CD4-positive, CD25-positive, alpha-beta regulatory T cell (primary cell): ENCODE measurements at regions not wholly inside any gene's neighbourhood (a gene's known extent, or its start where the extent isn't known, plus 50 kb on each side); places are given as distances from the start of the nearest gene placed in this dataset.

Experiments
- ATAC-seq, 2 donors: fragments of 150-1000 bp; cut with Tn5 transposase; one replicate each; pipeline ENCODE4 v1.10.0; 2021; ENCODE audit warnings: low read depth in 2 of 2, moderate number of reproducible peaks in 2 of 2, moderate library complexity in 1 of 2
- DNase-seq, 3 donors: peaks; one replicate each; pipeline versions ENCODE4 v3.0.0 to v3.0.0-alpha.2; 2012 to 2022; ENCODE audit warnings: mixed read lengths in 1 of 3
- H3K27ac ChIP-seq: one replicate; pipeline ENCODE4 v1.7.0; 2013; ENCODE audit warnings: mild to moderate bottlenecking, low read length; ENCODE audit not compliant: insufficient read depth, poor library complexity, severe bottlenecking
- H3K27me3 ChIP-seq: one replicate; pipeline ENCODE4 v1.7.0; 2013; ENCODE audit warnings: low read length; ENCODE audit not compliant: control insufficient read depth, insufficient read depth
- H3K36me3 ChIP-seq: one replicate; pipeline ENCODE4 v1.7.0; 2013; ENCODE audit warnings: mild to moderate bottlenecking, low read length, moderate library complexity; ENCODE audit not compliant: control insufficient read depth, insufficient read depth
- H3K4me1 ChIP-seq: 2 replicates; pipeline ENCODE4 v1.7.0; 2013; ENCODE audit warnings: mild to moderate bottlenecking, low read length; ENCODE audit not compliant: insufficient read depth, control insufficient read depth, poor library complexity, severe bottlenecking
- H3K4me3 ChIP-seq: one replicate; pipeline ENCODE4 v1.7.0; 2013; ENCODE audit warnings: low read depth, mild to moderate bottlenecking, low read length, moderate library complexity
- H3K9me3 ChIP-seq, 2 experiments: 1 replicate in 1 of 2; 2 replicates in 1 of 2; pipeline ENCODE4 v1.7.0; 2013; ENCODE audit warnings: low read length in 2 of 2, mild to moderate bottlenecking in 1 of 2, moderate library complexity in 1 of 2; ENCODE audit not compliant: control insufficient read depth in 2 of 2
- H3K27ac Mint-ChIP-seq, 3 donors: one replicate each; pipeline ENCODE4 v1.8.0; 2020 to 2022; ENCODE audit warnings: mild to moderate bottlenecking in 3 of 3, mixed read lengths in 3 of 3, moderate library complexity in 2 of 3
- H3K27me3 Mint-ChIP-seq: one replicate; pipeline ENCODE4 v1.8.0; 2022; ENCODE audit warnings: mild to moderate bottlenecking, mixed read lengths
- H3K36me3 Mint-ChIP-seq: one replicate; pipeline ENCODE4 v1.8.0; 2020; ENCODE audit warnings: mixed read lengths
- H3K4me1 Mint-ChIP-seq, 4 donors: one replicate each; pipeline ENCODE4 v1.8.0; 2020 to 2022; ENCODE audit warnings: mixed read lengths in 4 of 4, mild to moderate bottlenecking in 1 of 4
- H3K4me3 Mint-ChIP-seq, 4 donors: one replicate each; pipeline ENCODE4 v1.8.0; 2020 to 2022; ENCODE audit warnings: mild to moderate bottlenecking in 4 of 4, mixed read lengths in 4 of 4, moderate library complexity in 3 of 4
- H3K9me3 Mint-ChIP-seq, 7 donors: one replicate each; pipeline ENCODE4 v1.8.0; 2020 to 2022; ENCODE audit warnings: mixed read lengths in 7 of 7, mild to moderate bottlenecking in 3 of 7, moderate library complexity in 2 of 7

DNA sequence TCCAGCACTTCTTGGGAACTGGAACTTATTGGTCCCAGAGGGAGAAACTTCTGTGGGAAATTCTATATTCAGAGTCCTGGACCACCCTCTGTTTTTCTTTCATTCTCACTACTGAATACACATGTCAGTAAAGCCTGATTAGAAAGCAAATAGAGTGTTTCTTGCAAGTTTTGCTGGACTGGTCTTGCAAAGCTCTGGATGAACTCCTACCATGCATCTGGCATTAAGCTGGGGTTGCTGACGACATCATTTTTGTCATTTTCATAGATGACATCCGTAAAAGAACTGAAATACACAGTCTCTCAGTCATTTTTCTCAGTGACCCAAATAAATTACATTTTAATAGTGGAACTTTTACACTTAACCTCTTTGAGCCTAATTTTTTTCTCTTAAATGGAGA lies 283.2 kb downstream of the DMAC1 start:
- H3K27ac ChIP-seq = no peak overlapping the region
- DNase-seq = no peak
- Mint-ChIP-seq H3K9me3 (peaks cover 0 to 2% (median 0%) of the 10 kb centered on the region in 7 donors), H3K27ac (no peak overlapping the region), H3K4me1 (no peaks in the 10 kb centered on the region), H3K4me3 (no peak overlapping the region), H3K27me3 (no peaks in the 10 kb centered on the region), H3K36me3 (no peaks in the 10 kb centered on the region)
- no peaks in the 10 kb centered on the region for H3K4me1 ChIP-seq
- H3K4me3 ChIP-seq = no peak overlapping the region
- no peaks in the 10 kb centered on the region for H3K36me3 ChIP-seq
- H3K9me3 ChIP-seq = no peaks in the 10 kb centered on the region
- peaks cover 2% of the 10 kb centered on the region for H3K27me3 ChIP-seq
- ATAC-seq = no peak

- no peaks in the 10 kb centered on the region for H3K36me3 Mint-ChIP-seq
- no peaks in the 10 kb centered on the region for H3K36me3 ChIP-seq
- no peak overlapping the region for H3K4me3 ChIP-seq
- ATAC-seq (no peak), DNase-seq (no peak)
- no peaks in the 10 kb centered on the region for H3K4me1 Mint-ChIP-seq
- H3K27ac ChIP-seq = no peak overlapping the region
- H3K9me3 Mint-ChIP-seq = peaks cover 0 to 5% (median 0%) of the 10 kb centered on the region in 7 donors
- no peak overlapping the region for H3K4me3 Mint-ChIP-seq
- no peaks in the 10 kb centered on the region for H3K9me3 ChIP-seq
- no peaks in the 10 kb centered on the region for H3K4me1 ChIP-seq
- H3K27me3 Mint-ChIP-seq = no peaks in the 10 kb centered on the region
- H3K27me3 ChIP-seq = peaks cover 2% of the 10 kb centered on the region
- H3K27ac Mint-ChIP-seq = no peak overlapping the region
Observed at GRCh38 chr9:7510199-7510598, 289.4 kb downstream of the DMAC1 start.

DNA sequence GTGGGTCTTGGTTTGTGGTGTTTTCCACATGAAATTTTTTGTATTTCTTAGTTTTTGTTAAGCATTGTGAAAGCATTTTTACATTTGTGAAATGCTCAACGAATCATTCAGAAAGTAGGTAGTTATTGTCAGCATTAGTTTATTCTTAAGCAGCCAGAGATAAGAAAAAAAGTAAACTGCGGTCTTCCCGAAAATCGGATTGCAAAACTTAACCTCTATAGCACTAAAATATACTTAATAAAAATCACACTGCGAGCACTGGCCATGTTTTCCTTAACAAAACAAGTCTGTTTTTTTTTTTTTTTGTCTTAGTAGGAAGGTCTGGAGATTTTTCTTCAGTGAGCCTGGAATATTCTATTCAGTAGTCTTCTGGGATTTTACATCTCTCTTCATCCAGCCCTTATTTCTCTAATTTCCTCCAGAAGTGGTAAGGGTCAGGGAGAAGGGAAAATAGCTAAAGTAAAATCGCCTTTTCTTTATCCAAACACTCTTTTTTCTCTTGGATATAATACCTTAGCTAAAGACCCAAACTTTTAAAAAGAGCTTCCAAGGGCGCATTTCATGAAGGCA lies 289.9 kb downstream of the DMAC1 start:
- H3K36me3 ChIP-seq = no peaks in the 10 kb centered on the region
- no peaks in the 10 kb centered on the region for H3K36me3 Mint-ChIP-seq

DNA sequence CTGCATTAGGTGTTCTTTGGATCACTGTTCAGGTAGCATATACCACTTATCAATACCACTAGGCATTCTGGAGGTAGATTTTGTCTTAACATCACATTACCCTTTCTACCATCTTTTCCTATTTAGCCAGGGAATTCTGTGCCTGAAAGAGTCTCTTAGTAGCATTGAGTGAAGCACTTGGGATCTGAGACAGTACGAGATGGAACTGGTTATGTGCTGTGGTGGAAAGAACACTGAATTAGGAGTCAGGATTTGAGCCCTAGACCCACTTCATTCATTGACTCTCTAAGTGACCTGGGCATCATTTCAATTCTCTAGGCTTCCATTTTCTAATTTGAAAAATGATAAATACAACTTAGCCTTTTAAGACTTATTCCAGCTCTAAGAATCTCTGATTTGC lies 291.1 kb downstream of the DMAC1 start:
- no peaks in the 10 kb centered on the region for H3K36me3 ChIP-seq
- peaks cover 2% of the 10 kb centered on the region for H3K27me3 ChIP-seq
- no peak overlapping the region for H3K27ac Mint-ChIP-seq

More for the DNA sequence above, 289.9 kb downstream of the DMAC1 start:
- DNase-seq (no peak), ATAC-seq (no peak)
- H3K9me3 Mint-ChIP-seq = peaks cover 0 to 5% (median 0%) of the 10 kb centered on the region in 7 donors
- H3K9me3 ChIP-seq = no peaks in the 10 kb centered on the region
- no peaks in the 10 kb centered on the region for H3K4me1 Mint-ChIP-seq
- H3K27ac ChIP-seq = no peak overlapping the region
- H3K27me3 Mint-ChIP-seq = no peaks in the 10 kb centered on the region
- H3K4me1 ChIP-seq = no peaks in the 10 kb centered on the region
- H3K27me3 ChIP-seq = peaks cover 2% of the 10 kb centered on the region
- no peak overlapping the region for H3K27ac Mint-ChIP-seq
- no peak overlapping the region for H3K4me3 Mint-ChIP-seq
- no peak overlapping the region for H3K4me3 ChIP-seq

DNA sequence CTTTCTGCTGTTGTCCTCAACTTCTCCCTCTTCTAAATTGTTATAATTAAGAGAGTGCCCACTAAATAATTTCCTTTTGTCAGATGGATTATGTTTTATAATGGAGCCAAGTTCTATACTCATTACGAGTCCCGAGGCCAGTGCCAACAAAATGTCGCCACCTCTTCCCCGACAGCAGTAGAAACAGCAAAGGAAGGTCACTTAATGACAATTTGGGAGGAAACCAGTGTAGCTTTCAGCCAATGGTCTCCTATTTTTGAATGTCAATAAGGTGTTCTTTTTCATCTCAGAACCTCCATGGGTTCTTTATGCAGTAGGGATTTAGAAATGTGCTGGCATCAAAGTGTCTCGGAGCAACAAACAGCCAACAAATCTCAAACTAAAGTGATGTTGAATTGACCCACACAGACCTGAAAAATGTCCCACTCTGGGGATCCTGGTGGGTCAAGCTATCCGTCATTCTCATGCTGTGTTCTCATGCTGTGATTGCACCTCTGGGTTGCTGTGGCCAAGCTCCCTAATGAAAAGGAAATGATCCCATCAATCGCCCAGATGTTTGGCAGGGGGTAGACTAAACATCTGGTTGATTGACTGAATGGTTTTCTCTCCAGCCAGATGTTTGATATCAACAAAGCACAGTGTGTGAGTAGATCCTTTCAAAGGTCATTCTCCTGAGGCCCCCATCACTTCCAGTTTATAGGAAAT lies 291.9 kb downstream of the DMAC1 start:
- Mint-ChIP-seq H3K4me1 (no peaks in the 10 kb centered on the region), H3K27ac (no peak overlapping the region), H3K36me3 (no peaks in the 10 kb centered on the region), H3K9me3 (peaks cover 0 to 5% (median 0%) of the 10 kb centered on the region in 7 donors), H3K27me3 (no peaks in the 10 kb centered on the region), H3K4me3 (no peak overlapping the region)
- H3K4me1 ChIP-seq = no peaks in the 10 kb centered on the region
- H3K4me3 ChIP-seq = no peak overlapping the region
- H3K27me3 ChIP-seq = no peaks in the 10 kb centered on the region
- DNase-seq = no peak
- no peaks in the 10 kb centered on the region for H3K36me3 ChIP-seq
- H3K27ac ChIP-seq = no peak overlapping the region
- no peak for ATAC-seq
- no peaks in the 10 kb centered on the region for H3K9me3 ChIP-seq

More for the DNA sequence above, 291.1 kb downstream of the DMAC1 start:
- no peaks in the 10 kb centered on the region for H3K4me1 Mint-ChIP-seq
- no peak for DNase-seq
- peaks cover 0 to 5% (median 0%) of the 10 kb centered on the region in 7 donors for H3K9me3 Mint-ChIP-seq
- H3K4me3 Mint-ChIP-seq = no peak overlapping the region
- H3K9me3 ChIP-seq = no peaks in the 10 kb centered on the region
- H3K27ac ChIP-seq = no peak overlapping the region
- H3K4me3 ChIP-seq = no peak overlapping the region
- no peak for ATAC-seq
- no peaks in the 10 kb centered on the region for H3K4me1 ChIP-seq
- no peaks in the 10 kb centered on the region for H3K27me3 Mint-ChIP-seq
- H3K36me3 Mint-ChIP-seq = no peaks in the 10 kb centered on the region

DNA sequence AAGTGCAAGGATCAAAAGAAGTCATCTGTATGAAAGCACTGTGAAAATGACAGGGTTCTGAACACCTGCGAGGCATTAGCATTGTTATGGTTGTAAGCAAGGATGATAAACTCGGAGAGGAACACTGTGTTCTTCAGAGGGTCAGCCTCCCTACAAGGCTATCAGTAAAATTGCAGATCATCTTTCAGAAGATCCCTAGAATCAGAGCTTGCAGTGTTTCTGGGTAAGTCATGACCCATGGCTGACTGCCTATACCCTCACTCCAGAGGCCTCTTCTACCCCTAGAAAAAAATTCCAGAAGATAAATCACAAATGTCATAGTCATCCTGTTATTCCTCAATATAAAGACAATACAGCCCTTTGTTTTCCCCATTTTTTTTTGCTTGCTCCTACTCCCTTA lies 292.6 kb downstream of the DMAC1 start:
- Histone ChIP-seq H3K27ac (no peak overlapping the region), H3K4me1 (no peaks in the 10 kb centered on the region), H3K27me3 (no peaks in the 10 kb centered on the region), H3K4me3 (no peak overlapping the region), H3K9me3 (no peaks in the 10 kb centered on the region), H3K36me3 (no peaks in the 10 kb centered on the region)
- no peak overlapping the region for H3K4me3 Mint-ChIP-seq
- no peaks in the 10 kb centered on the region for H3K36me3 Mint-ChIP-seq
- peaks cover 0 to 5% (median 0%) of the 10 kb centered on the region in 7 donors for H3K9me3 Mint-ChIP-seq
- no peaks in the 10 kb centered on the region for H3K4me1 Mint-ChIP-seq
- DNase-seq (no peak), ATAC-seq (no peak)
- H3K27ac Mint-ChIP-seq = no peak overlapping the region
- H3K27me3 Mint-ChIP-seq = no peaks in the 10 kb centered on the region

DNA sequence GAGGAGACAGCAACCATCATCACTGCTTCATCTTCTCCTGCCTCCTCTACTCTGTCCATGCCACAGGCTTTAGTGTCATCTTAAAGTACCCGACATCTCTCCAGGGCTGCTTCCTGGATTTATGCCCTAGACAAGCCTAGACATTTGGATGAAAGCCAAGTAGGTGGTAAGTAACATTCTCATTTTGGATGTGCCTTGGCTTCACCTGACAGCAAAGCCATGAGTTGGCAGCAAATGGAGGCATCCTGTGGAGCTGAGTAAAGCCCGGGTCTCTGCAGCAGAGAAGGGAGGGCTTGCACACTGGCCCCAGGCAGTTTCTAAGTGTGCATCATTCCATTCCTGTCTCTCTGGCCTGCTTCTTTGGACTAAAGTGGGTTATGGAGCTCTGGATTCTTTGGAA lies 299.1 kb downstream of the DMAC1 start:
- no peaks in the 10 kb centered on the region for H3K4me1 Mint-ChIP-seq
- no peaks in the 10 kb centered on the region for H3K36me3 Mint-ChIP-seq
- H3K4me3 ChIP-seq = no peak overlapping the region
- no peaks in the 10 kb centered on the region for H3K27me3 ChIP-seq
- DNase-seq = no peak
- H3K27ac ChIP-seq = no peak overlapping the region
- no peaks in the 10 kb centered on the region for H3K9me3 ChIP-seq
- no peaks in the 10 kb centered on the region for H3K4me1 ChIP-seq
- H3K36me3 ChIP-seq = no peaks in the 10 kb centered on the region
- ATAC-seq = no peak
- no peak overlapping the region for H3K27ac Mint-ChIP-seq
- H3K4me3 Mint-ChIP-seq = no peak overlapping the region
- peaks cover 0 to 5% (median 0%) of the 10 kb centered on the region in 7 donors for H3K9me3 Mint-ChIP-seq
- H3K27me3 Mint-ChIP-seq = peaks cover 7% of the 10 kb centered on the region

DNA sequence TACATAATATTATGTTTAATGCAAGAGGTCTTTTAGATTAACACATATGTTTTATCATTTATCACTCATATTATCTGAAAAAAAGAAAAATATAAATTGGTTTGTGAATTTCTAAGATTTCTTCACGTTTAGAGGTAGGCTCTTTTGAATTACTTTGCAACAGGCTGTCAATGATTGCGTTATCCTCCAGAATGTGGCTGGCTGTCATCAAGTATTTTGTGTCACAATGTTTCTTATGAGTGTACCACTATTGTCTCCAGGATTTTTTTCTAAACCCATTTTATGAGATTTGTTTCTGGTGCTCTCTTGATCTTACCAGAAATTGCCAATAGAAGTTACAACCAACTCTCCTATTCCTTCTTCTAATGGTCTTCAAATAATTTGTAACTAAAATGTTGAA lies 307.9 kb downstream of the DMAC1 start:
- Mint-ChIP-seq H3K27me3 (peaks cover 12% of the 10 kb centered on the region), H3K9me3 (peaks cover 0 to 4% (median 0%) of the 10 kb centered on the region in 7 donors), H3K4me3 (no peak overlapping the region), H3K4me1 (no peaks in the 10 kb centered on the region), H3K36me3 (no peaks in the 10 kb centered on the region), H3K27ac (no peak overlapping the region)
- no peaks in the 10 kb centered on the region for H3K36me3 ChIP-seq
- no peaks in the 10 kb centered on the region for H3K27me3 ChIP-seq
- no peak overlapping the region for H3K4me3 ChIP-seq
- no peak for DNase-seq
- H3K27ac ChIP-seq = no peak overlapping the region
- H3K9me3 ChIP-seq = no peaks in the 10 kb centered on the region
- no peak for ATAC-seq
- H3K4me1 ChIP-seq = no peaks in the 10 kb centered on the region
